CD4-positive, alpha-beta T cell (primary cell): ENCODE measurements at regions not wholly inside any gene's neighbourhood (a gene's known extent, or its start where the extent isn't known, plus 50 kb on each side); places are given as distances from the start of the nearest gene placed in this dataset.

Experiments
- ATAC-seq: fragments of 200-7000 bp; cut with Tn5 transposase; one replicate; pipeline ENCODE4 v1.10.0; 2022; ENCODE audit warnings: mild to moderate bottlenecking; ENCODE audit not compliant: poor library complexity
- CTCF ChIA-PET: fragments of 350-600 bp; sonication (Branson Sonifier 250); formaldehyde crosslinking; loops from one replicate; lab custom pipeline; 2021; ENCODE audit warnings: antibody characterized with exemption, inconsistent platforms; lab: Charles Lee
- POLR2A ChIA-PET: fragments of 350-600 bp; sonication (Branson Sonifier 250); formaldehyde crosslinking; loops from one replicate; lab custom pipeline; 2021; ENCODE audit warnings: antibody characterized with exemption, inconsistent platforms; lab: Charles Lee
- DNase-seq, 14 experiments: peaks; one replicate each; pipeline ENCODE4 v3.0.0-alpha.2; 2013 to 2020; ENCODE audit warnings: mixed read lengths in 2 of 14
- H3K27ac ChIP-seq, 2 donors: one replicate each; pipeline versions ENCODE4 v1.5.1 to v1.7.0; 2013; ENCODE audit warnings: low read length in 2 of 2, low read depth in 1 of 2, mild to moderate bottlenecking in 1 of 2
- H3K27me3 ChIP-seq, 2 experiments: 1 replicate in 1 of 2; 2 replicates in 1 of 2; pipeline versions ENCODE4 v1.6.1 to v1.7.0; 2013; ENCODE audit warnings: low read length in 2 of 2, control low read depth in 1 of 2, mild to moderate bottlenecking in 1 of 2, moderate library complexity in 1 of 2; ENCODE audit not compliant: insufficient read depth in 2 of 2, control insufficient read depth in 1 of 2
- H3K36me3 ChIP-seq: one replicate; pipeline ENCODE4 v1.6.1; 2013; ENCODE audit warnings: low read length, control low read depth; ENCODE audit not compliant: insufficient read depth
- H3K4me1 ChIP-seq: one replicate; pipeline ENCODE4 v1.6.1; 2013; ENCODE audit warnings: low read length, control low read depth; ENCODE audit not compliant: insufficient read depth
- H3K4me3 ChIP-seq: one replicate; pipeline ENCODE4 v1.5.1; 2013; ENCODE audit warnings: mild to moderate bottlenecking, low read length, moderate library complexity
- H3K9me3 ChIP-seq, 2 experiments: 1 replicate in 1 of 2; 2 replicates in 1 of 2; pipeline versions ENCODE4 v1.6.1 to v1.7.0; 2013; ENCODE audit warnings: low read length in 2 of 2, mild to moderate bottlenecking in 2 of 2, control low read depth in 1 of 2, moderate library complexity in 1 of 2; ENCODE audit not compliant: control insufficient read depth in 1 of 2, insufficient read depth in 1 of 2
- H3K27ac Mint-ChIP-seq: one replicate; pipeline ENCODE4 v1.8.0; 2020; ENCODE audit warnings: mixed read lengths
- H3K27me3 Mint-ChIP-seq: one replicate; pipeline ENCODE4 v1.8.0; 2021; ENCODE audit warnings: mixed read lengths
- H3K36me3 Mint-ChIP-seq: one replicate; pipeline ENCODE4 v1.8.0; 2021; ENCODE audit warnings: low read depth, mixed read lengths
- H3K4me1 Mint-ChIP-seq: one replicate; pipeline ENCODE4 v1.8.0; 2021; ENCODE audit warnings: low read depth, mixed read lengths
- H3K4me3 Mint-ChIP-seq: one replicate; pipeline ENCODE4 v1.8.0; 2020; ENCODE audit warnings: mild to moderate bottlenecking, mixed read lengths
- H3K9me3 Mint-ChIP-seq: one replicate; pipeline ENCODE4 v1.8.0; 2020; ENCODE audit warnings: mixed read lengths
- CTCF ChIP-seq: fragments of 200-600 bp; IDR thresholded peaks from one replicate; pipeline ENCODE4 v1.8.0; 2022; ENCODE audit warnings: antibody characterized with exemption, mild to moderate bottlenecking
- intact Hi-C, 2 experiments: fragments of 100-400 bp; cut with DNase I in 1 of 2; cut with micrococcal nuclease in 1 of 2; formaldehyde crosslinking; loops; one replicate each; pipeline versions ENCODE4 v1.15.1 to v1.9.0; 2023 to 2025; cut with DNase I, micrococcal nuclease

- Histone ChIP-seq H3K4me3 (no peak overlapping the region), H3K27ac (no peak overlapping the region), H3K9me3 (no peaks in the 10 kb centered on the region), H3K27me3 (no peaks in the 10 kb centered on the region), H3K36me3 (no peaks in the 10 kb centered on the region), H3K4me1 (no peaks in the 10 kb centered on the region)
- H3K9me3 Mint-ChIP-seq = no peaks in the 10 kb centered on the region
- H3K36me3 Mint-ChIP-seq = no peaks in the 10 kb centered on the region
- H3K4me3 Mint-ChIP-seq = no peak overlapping the region
- no peak for TF ChIP-seq CTCF
- no peaks in the 10 kb centered on the region for H3K4me1 Mint-ChIP-seq
- no peak for DNase-seq
- intact Hi-C loops = no loop called here
- POLR2A ChIA-PET = interaction anchor here (0.6 kb wide), 1 partner anchor 285 kb away, joined by 3 read pairs; no protein-coding TSS in a partner anchor
- no peak overlapping the region for H3K27ac Mint-ChIP-seq
- peaks cover 3% of the 10 kb centered on the region for H3K27me3 Mint-ChIP-seq
- CTCF ChIA-PET = no interaction called here
- no peak for ATAC-seq
Observed at GRCh38 chr1:199700551-199700950, 327.0 kb upstream of the NR5A2 start.

- DNase-seq (no peak), ATAC-seq (no peak)
- Mint-ChIP-seq H3K36me3 (no peaks in the 10 kb centered on the region), H3K27ac (no peak overlapping the region), H3K27me3 (peaks cover 8% of the 10 kb centered on the region), H3K4me3 (no peak overlapping the region), H3K4me1 (no peaks in the 10 kb centered on the region), H3K9me3 (no peaks in the 10 kb centered on the region)
- Histone ChIP-seq H3K36me3 (no peaks in the 10 kb centered on the region), H3K27me3 (peaks cover 0 to 2% of the 10 kb centered on the region in 2 experiments), H3K27ac (no peak overlapping the region), H3K9me3 (no peaks in the 10 kb centered on the region), H3K4me3 (no peak overlapping the region), H3K4me1 (no peaks in the 10 kb centered on the region)
- ChIA-PET CTCF (no interaction called here), POLR2A (no interaction called here)
- no peak for TF ChIP-seq CTCF
- intact Hi-C loops = no loop called here
Observed at GRCh38 chr1:199701726-199702125, 325.8 kb upstream of the NR5A2 start.

- Histone ChIP-seq H3K36me3 (no peaks in the 10 kb centered on the region), H3K4me1 (no peaks in the 10 kb centered on the region), H3K4me3 (no peak overlapping the region), H3K27ac (no peak overlapping the region), H3K9me3 (no peaks in the 10 kb centered on the region), H3K27me3 (peaks cover 0 to 2% of the 10 kb centered on the region in 2 experiments)
- ChIA-PET POLR2A (no interaction called here), CTCF (no interaction called here)
- Mint-ChIP-seq H3K36me3 (no peaks in the 10 kb centered on the region), H3K9me3 (no peaks in the 10 kb centered on the region), H3K27me3 (peaks cover 17% of the 10 kb centered on the region), H3K4me1 (no peaks in the 10 kb centered on the region), H3K27ac (no peak overlapping the region), H3K4me3 (no peak overlapping the region)
- ATAC-seq (no peak), DNase-seq (no peak)
- TF ChIP-seq CTCF = no peak
- intact Hi-C loops = no loop called here
Observed at GRCh38 chr1:199704231-199704630, 323.3 kb upstream of the NR5A2 start.
